HEK293 (cell line): ENCODE measurements at regions not wholly inside any gene's neighbourhood (a gene's known extent, or its start where the extent isn't known, plus 50 kb on each side); places are given as distances from the start of the nearest gene placed in this dataset.

Experiments
- CTCF ChIA-PET: fragments of 350-600 bp; formaldehyde crosslinking; extraction: SDS; loops from one replicate; lab custom pipeline; 2021; ENCODE audit warnings: antibody characterized with exemption; lab: Yijun Ruan, JAX
- POLR2A ChIA-PET: fragments of 300-600 bp; formaldehyde crosslinking; extraction: SDS; loops from one replicate; lab custom pipeline; 2020; ENCODE audit warnings: antibody characterized with exemption, inconsistent platforms; lab: Yijun Ruan, JAX
- H3K27ac ChIP-seq: fragments of 200-500 bp; sonication (Bioruptor generic); 2 replicates; pipeline ENCODE4 v1.5.1; 2014; ENCODE audit warnings: low read depth, low read length, control low read depth, inconsistent platforms; ENCODE audit errors: extremely low read depth
- H3K36me3 ChIP-seq, 2 experiments: fragments of 200-500 bp in 1 of 2; sonication (Bioruptor generic) in 1 of 2; 1 replicate in 1 of 2; 2 replicates in 1 of 2; pipeline ENCODE4 v1.5.1; 2014 to 2017; ENCODE audit warnings: inconsistent platforms in 2 of 2, low read length in 2 of 2; ENCODE audit not compliant: control insufficient read depth in 2 of 2, insufficient read depth in 1 of 2
- H3K4me1 ChIP-seq: fragments of 200-500 bp; sonication (Bioruptor generic); 2 replicates; pipeline ENCODE4 v1.5.1; 2014; ENCODE audit warnings: mild to moderate bottlenecking, low read length, inconsistent platforms; ENCODE audit not compliant: control insufficient read depth, insufficient read depth
- H3K4me3 ChIP-seq: 2 replicates; pipeline ENCODE4 v1.5.1; 2011; ENCODE audit warnings: low read depth, mild to moderate bottlenecking, control low read depth, low read length, moderate library complexity
- H3K9me3 ChIP-seq: fragments of 200-500 bp; sonication (Bioruptor generic); 2 replicates; pipeline ENCODE4 v1.5.1; 2014; ENCODE audit warnings: low read depth, low read length, inconsistent platforms; ENCODE audit not compliant: control insufficient read depth, insufficient read depth
- EGR2 ChIP-seq: fragments of 450-650 bp; formaldehyde crosslinking; IDR thresholded peaks from 2 replicates; pipeline ENCODE4 v1.5.1; 2016; ENCODE audit warnings: low read depth, missing biosample characterization, missing genetic modification characterization
- GLI2 ChIP-seq: fragments of 450-650 bp; formaldehyde crosslinking; IDR thresholded peaks from 2 replicates; pipeline ENCODE4; 2017; ENCODE audit warnings: missing biosample characterization, missing genetic modification characterization, low read depth, borderline replicate concordance
- PRDM1 ChIP-seq: fragments of 450-650 bp; formaldehyde crosslinking; IDR thresholded peaks from 2 replicates; pipeline ENCODE4; 2016; ENCODE audit warnings: missing biosample characterization, missing genetic modification characterization
- SALL2 ChIP-seq: fragments of 450-650 bp; formaldehyde crosslinking; IDR thresholded peaks from 2 replicates; pipeline ENCODE4 v1.5.0; 2017; ENCODE audit warnings: missing biosample characterization, mild to moderate bottlenecking, missing genetic modification characterization, borderline replicate concordance
- ZBTB1 ChIP-seq: fragments of 450-650 bp; formaldehyde crosslinking; IDR thresholded peaks from 2 replicates; pipeline ENCODE4 v1.5.1; 2016; ENCODE audit warnings: missing biosample characterization, missing genetic modification characterization
- ZFHX2 ChIP-seq: fragments of 450-650 bp; formaldehyde crosslinking; conservative IDR thresholded peaks from 2 replicates; pipeline ENCODE4 v1.5.1; 2016; ENCODE audit warnings: missing biosample characterization, missing genetic modification characterization
- ZFP69B ChIP-seq: fragments of 450-650 bp; formaldehyde crosslinking; IDR thresholded peaks from 2 replicates; pipeline ENCODE4 v1.5.1; 2016; ENCODE audit warnings: missing biosample characterization, missing genetic modification characterization
- ZNF140 ChIP-seq: fragments of 450-650 bp; formaldehyde crosslinking; IDR thresholded peaks from 2 replicates; pipeline ENCODE4 v1.5.1; 2016; ENCODE audit warnings: missing biosample characterization, missing genetic modification characterization
- ZNF146 ChIP-seq: fragments of 450-650 bp; formaldehyde crosslinking; IDR thresholded peaks from 2 replicates; pipeline ENCODE4 v1.5.1; 2016; ENCODE audit warnings: missing biosample characterization, missing genetic modification characterization
- ZNF2 ChIP-seq: fragments of 450-650 bp; formaldehyde crosslinking; IDR thresholded peaks from 2 replicates; pipeline ENCODE4 v1.5.1; 2016; ENCODE audit warnings: missing biosample characterization, missing genetic modification characterization
- ZNF266 ChIP-seq: fragments of 450-650 bp; formaldehyde crosslinking; IDR thresholded peaks from 2 replicates; pipeline ENCODE4 v1.5.1; 2016; ENCODE audit warnings: missing biosample characterization, missing genetic modification characterization, low read depth
- ZNF302 ChIP-seq: fragments of 450-650 bp; formaldehyde crosslinking; IDR thresholded peaks from 2 replicates; pipeline ENCODE4 v1.5.1; 2016; ENCODE audit warnings: missing biosample characterization, missing genetic modification characterization, low read depth
- ZNF514 ChIP-seq: fragments of 450-650 bp; formaldehyde crosslinking; IDR thresholded peaks from 2 replicates; pipeline ENCODE4 v1.5.1; 2016; ENCODE audit warnings: missing biosample characterization, missing genetic modification characterization
- ZNF548 ChIP-seq: fragments of 450-650 bp; formaldehyde crosslinking; IDR thresholded peaks from 2 replicates; pipeline ENCODE4 v1.5.1; 2016; ENCODE audit warnings: missing biosample characterization, missing genetic modification characterization
- ZNF654 ChIP-seq: fragments of 450-650 bp; formaldehyde crosslinking; IDR thresholded peaks from 2 replicates; pipeline ENCODE4 v1.5.1; 2016; ENCODE audit warnings: low read depth, missing biosample characterization, missing genetic modification characterization
- ZNF792 ChIP-seq: fragments of 450-650 bp; formaldehyde crosslinking; IDR thresholded peaks from 2 replicates; pipeline ENCODE4 v1.5.1; 2016; ENCODE audit warnings: missing biosample characterization, missing genetic modification characterization
- TF ChIP-seq, protein P1 (sequence below): fragments of 450-650 bp; formaldehyde crosslinking; IDR thresholded peaks from 2 replicates; pipeline ENCODE4 v1.5.1; 2016; ENCODE audit warnings: missing biosample characterization, missing genetic modification characterization
- TF ChIP-seq, protein P2 (sequence below): fragments of 450-650 bp; formaldehyde crosslinking; IDR thresholded peaks from 2 replicates; pipeline ENCODE4 v1.5.1; 2016; ENCODE audit warnings: missing biosample characterization, missing genetic modification characterization
- TF ChIP-seq, protein P3 (sequence below): fragments of 450-650 bp; formaldehyde crosslinking; IDR thresholded peaks from 2 replicates; pipeline ENCODE4 v1.5.1; 2016; ENCODE audit warnings: missing biosample characterization, missing genetic modification characterization
- TF ChIP-seq, protein P4 (sequence below): fragments of 450-650 bp; IDR thresholded peaks from 2 replicates; pipeline ENCODE4 v1.5.1; 2018; ENCODE audit warnings: missing biosample characterization, mild to moderate bottlenecking, missing genetic modification characterization

DNA sequence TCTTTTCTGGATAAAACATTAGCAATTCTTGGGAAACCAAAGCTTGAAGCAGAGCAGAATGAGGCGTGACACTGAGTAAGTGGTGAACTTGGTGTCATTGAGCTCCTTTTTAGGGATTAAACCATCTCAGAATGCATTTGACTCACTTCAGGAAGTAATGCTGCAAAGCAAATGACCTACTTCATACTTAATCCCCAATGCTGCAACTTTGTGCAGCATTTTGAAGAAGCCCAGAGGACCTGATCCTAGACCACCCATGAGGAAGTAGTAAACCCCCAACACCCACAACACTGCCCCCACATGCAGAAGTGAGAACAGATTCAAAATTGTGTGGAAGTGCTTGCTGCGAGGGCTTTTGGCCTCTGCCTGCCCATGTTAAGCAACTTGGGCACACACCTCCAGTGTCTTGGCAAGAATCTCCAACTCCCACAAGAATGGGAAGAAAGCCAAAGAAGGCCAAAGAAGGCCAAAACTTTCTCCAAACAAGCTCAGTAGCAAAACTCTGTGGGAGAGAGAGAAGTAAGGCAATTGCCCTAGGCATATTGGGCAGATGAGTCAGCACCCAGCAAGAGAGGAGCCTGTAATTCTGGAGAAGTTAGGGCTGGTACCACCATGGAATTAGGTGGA lies 69.2 kb upstream of the ETV6 start:
- H3K27ac ChIP-seq = no peak overlapping the region
- POLR2A ChIA-PET = interaction anchor here (1.0 kb wide), 1 partner anchor 308 kb away, joined by 3 read pairs; no protein-coding TSS in a partner anchor

DNA sequence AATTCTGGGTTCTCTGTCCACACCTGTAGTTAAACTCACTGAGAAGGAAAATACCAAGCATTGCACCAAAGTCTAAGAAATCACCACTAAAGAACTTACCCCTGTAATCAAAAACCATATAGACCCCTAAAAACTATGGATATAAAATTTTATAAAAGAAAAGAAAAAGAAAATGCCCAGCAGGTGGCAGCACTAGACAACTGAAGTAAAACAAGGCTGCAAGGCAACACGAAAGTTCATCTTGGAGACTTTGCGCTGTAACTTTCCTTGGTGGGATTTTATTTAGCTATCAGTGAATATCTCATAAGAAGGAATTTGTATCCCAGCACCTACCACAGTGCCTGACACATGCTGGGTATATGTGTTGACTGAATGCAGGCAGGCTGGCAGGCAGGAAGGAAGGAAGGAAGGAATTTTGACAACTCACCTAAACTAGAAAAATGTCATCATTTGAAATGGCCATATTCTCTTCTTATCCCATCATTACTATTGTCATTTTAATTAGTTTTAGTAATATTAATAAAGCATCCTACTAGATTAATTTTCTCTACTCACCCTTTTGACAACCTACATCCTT lies 68.2 kb upstream of the ETV6 start:
- TF ChIP-seq, protein P1, sequence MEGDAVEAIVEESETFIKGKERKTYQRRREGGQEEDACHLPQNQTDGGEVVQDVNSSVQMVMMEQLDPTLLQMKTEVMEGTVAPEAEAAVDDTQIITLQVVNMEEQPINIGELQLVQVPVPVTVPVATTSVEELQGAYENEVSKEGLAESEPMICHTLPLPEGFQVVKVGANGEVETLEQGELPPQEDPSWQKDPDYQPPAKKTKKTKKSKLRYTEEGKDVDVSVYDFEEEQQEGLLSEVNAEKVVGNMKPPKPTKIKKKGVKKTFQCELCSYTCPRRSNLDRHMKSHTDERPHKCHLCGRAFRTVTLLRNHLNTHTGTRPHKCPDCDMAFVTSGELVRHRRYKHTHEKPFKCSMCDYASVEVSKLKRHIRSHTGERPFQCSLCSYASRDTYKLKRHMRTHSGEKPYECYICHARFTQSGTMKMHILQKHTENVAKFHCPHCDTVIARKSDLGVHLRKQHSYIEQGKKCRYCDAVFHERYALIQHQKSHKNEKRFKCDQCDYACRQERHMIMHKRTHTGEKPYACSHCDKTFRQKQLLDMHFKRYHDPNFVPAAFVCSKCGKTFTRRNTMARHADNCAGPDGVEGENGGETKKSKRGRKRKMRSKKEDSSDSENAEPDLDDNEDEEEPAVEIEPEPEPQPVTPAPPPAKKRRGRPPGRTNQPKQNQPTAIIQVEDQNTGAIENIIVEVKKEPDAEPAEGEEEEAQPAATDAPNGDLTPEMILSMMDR (tag by site-specific recombination) = 0 out of 2 replicates have a peak, but pooled peaks have one; percentile 15
- TF ChIP-seq PRDM1 (tag by site-specific recombination) (peak; percentile 54; the same call in 1 of the 2 replicates), ZNF654 (peak; percentile 83), ZNF2 (peak; percentile 65; the same call in 1 of the 2 replicates)
- TF ChIP-seq, protein P2, sequence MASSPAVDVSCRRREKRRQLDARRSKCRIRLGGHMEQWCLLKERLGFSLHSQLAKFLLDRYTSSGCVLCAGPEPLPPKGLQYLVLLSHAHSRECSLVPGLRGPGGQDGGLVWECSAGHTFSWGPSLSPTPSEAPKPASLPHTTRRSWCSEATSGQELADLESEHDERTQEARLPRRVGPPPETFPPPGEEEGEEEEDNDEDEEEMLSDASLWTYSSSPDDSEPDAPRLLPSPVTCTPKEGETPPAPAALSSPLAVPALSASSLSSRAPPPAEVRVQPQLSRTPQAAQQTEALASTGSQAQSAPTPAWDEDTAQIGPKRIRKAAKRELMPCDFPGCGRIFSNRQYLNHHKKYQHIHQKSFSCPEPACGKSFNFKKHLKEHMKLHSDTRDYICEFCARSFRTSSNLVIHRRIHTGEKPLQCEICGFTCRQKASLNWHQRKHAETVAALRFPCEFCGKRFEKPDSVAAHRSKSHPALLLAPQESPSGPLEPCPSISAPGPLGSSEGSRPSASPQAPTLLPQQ (tag by site-specific recombination) = no peak
- TF ChIP-seq, protein P3, sequence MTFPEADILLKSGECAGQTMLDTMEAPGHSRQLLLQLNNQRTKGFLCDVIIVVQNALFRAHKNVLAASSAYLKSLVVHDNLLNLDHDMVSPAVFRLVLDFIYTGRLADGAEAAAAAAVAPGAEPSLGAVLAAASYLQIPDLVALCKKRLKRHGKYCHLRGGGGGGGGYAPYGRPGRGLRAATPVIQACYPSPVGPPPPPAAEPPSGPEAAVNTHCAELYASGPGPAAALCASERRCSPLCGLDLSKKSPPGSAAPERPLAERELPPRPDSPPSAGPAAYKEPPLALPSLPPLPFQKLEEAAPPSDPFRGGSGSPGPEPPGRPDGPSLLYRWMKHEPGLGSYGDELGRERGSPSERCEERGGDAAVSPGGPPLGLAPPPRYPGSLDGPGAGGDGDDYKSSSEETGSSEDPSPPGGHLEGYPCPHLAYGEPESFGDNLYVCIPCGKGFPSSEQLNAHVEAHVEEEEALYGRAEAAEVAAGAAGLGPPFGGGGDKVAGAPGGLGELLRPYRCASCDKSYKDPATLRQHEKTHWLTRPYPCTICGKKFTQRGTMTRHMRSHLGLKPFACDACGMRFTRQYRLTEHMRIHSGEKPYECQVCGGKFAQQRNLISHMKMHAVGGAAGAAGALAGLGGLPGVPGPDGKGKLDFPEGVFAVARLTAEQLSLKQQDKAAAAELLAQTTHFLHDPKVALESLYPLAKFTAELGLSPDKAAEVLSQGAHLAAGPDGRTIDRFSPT (tag by site-specific recombination) = no peak
- Histone ChIP-seq H3K4me1 (no peaks in the 10 kb centered on the region), H3K27ac (no peak overlapping the region), H3K9me3 (no peaks in the 10 kb centered on the region), H3K4me3 (no peak overlapping the region), H3K36me3 (no peaks in the 10 kb centered on the region)
- POLR2A ChIA-PET = no interaction called here
- CTCF ChIA-PET = interaction anchor here (0.6 to 8.2 kb wide), 19 partner anchors 9 to 747 kb away, joined by 3 to 161 read pairs (median 4); no protein-coding TSS in a partner anchor

More for the DNA sequence above, 69.2 kb upstream of the ETV6 start:
- Histone ChIP-seq H3K4me3 (no peak overlapping the region), H3K9me3 (no peaks in the 10 kb centered on the region)
- CTCF ChIA-PET = interaction anchor here (0.6 to 8.2 kb wide), 13 partner anchors 12 to 1157 kb away, joined by 3 to 161 read pairs (median 4); no protein-coding TSS in a partner anchor
- TF ChIP-seq EGR2 (tag by site-specific recombination) (peak; percentile 85), ZNF140 (tag by site-specific recombination) (no peak), ZFHX2 (tag by site-specific recombination) (peak; percentile 92), ZNF302 (tag by site-specific recombination) (no peak), SALL2 (no peak), ZNF792 (tag by site-specific recombination) (no peak)
- TF ChIP-seq, all 188 proteins: peak for 2
- Histone ChIP-seq H3K4me1 (no peaks in the 10 kb centered on the region), H3K36me3 (no peaks in the 10 kb centered on the region)

DNA sequence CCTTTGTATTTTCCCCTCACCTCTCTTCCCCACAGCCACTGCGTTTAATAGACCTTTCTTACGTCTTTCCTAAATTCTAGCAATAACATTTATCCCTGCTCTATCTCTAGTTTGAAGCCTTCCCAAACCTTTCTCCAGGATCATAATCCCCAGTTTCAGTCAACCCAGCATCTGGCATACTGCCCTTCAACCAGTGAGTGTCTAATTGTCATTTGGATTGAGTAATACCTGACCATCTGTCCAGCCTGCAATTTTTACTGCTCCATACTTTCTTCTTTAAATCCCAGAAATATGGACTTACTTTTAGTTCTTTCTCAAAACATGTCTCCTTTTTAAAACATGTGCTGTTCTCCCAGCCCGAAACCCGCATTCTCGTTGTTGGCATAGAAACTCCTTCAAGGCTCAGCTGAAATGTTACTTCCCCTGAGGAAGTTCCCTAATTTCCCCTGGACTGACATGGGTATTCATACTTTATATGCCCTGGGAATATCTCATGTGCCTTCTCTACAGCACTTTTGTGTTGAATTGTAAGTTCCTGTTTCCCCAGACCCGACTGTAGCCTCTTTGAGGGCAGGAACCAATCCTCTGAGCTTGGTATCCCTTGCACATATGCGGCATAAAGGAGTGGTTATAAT lies 65.1 kb upstream of the ETV6 start:
- TF ChIP-seq ZNF514 (tag by site-specific recombination) (no peak), ZBTB1 (tag by site-specific recombination) (no peak), ZFP69B (tag by site-specific recombination) (no peak), EGR2 (tag by site-specific recombination) (no peak), ZNF266 (tag by site-specific recombination) (no peak), ZNF654 (no peak), ZNF548 (no peak), ZNF146 (no peak), GLI2 (tag by site-specific recombination) (no peak)
- TF ChIP-seq, protein P4, sequence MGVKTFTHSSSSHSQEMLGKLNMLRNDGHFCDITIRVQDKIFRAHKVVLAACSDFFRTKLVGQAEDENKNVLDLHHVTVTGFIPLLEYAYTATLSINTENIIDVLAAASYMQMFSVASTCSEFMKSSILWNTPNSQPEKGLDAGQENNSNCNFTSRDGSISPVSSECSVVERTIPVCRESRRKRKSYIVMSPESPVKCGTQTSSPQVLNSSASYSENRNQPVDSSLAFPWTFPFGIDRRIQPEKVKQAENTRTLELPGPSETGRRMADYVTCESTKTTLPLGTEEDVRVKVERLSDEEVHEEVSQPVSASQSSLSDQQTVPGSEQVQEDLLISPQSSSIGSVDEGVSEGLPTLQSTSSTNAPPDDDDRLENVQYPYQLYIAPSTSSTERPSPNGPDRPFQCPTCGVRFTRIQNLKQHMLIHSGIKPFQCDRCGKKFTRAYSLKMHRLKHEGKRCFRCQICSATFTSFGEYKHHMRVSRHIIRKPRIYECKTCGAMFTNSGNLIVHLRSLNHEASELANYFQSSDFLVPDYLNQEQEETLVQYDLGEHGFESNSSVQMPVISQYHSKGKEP = no peak
- ChIA-PET CTCF (interaction anchor here (8.2 kb wide), 1 partner anchor 451 kb away, joined by 161 read pairs; no protein-coding TSS in a partner anchor), POLR2A (no interaction called here)

More for the DNA sequence above, 65.1 kb upstream of the ETV6 start:
- no peak overlapping the region for H3K4me3 ChIP-seq
- H3K36me3 ChIP-seq = no peaks in the 10 kb centered on the region
- no peak overlapping the region for H3K27ac ChIP-seq
- no peaks in the 10 kb centered on the region for H3K9me3 ChIP-seq
- no peaks in the 10 kb centered on the region for H3K4me1 ChIP-seq
